ENCODE measurements at regions not wholly inside any gene's neighbourhood (a gene's known extent, or its start where the extent isn't known, plus 50 kb on each side); places are given as distances from the start of the nearest gene placed in this dataset.

- WGBS (ENCODE audit: insufficient coverage), result no CpG with 5 or more reads among the region's 2 CpGs
- DNase-seq, result no peak
These were observed 167.2 kb downstream of the TRIB2 start for GRCh38 chr2:12883906-12884305.

GRCh38 chr2:12884713-12885282, 168.1 kb downstream of the TRIB2 start:
- POLR2A ChIA-PET, result no interaction called here
- CTCF ChIA-PET, result no interaction called here
- no peak for DNase-seq
- 48% methylated on average over 6 of the region's 7 CpGs for WGBS (ENCODE audit: insufficient coverage)
- no peaks in the 10 kb centered on the region for H3K9me3 ChIP-seq (ENCODE audit: control extremely low read depth in 1 of 5, control insufficient read depth in 4 of 5, insufficient read depth in 2 of 5, low read depth in 1 of 5, low read length in 4 of 5)
- H3K4me1 ChIP-seq (ENCODE audit: control extremely low read depth in 1 of 4, control insufficient read depth in 4 of 4, insufficient read depth in 4 of 4, low read length in 3 of 4), result peaks cover 0 to 4% (median 0%) of the 10 kb centered on the region in 4 experiments
- H3K36me3 ChIP-seq (ENCODE audit: control insufficient read depth in 4 of 4, insufficient read depth in 4 of 4, low read length in 3 of 4), result no peaks in the 10 kb centered on the region
- H3K27ac ChIP-seq (ENCODE audit: insufficient read depth in 1 of 2, low read depth in 1 of 2, low read length in 2 of 2, poor library complexity in 1 of 2, severe bottlenecking in 2 of 2), result no peak overlapping the region
- peaks cover 0 to 24% (median 6%) of the 10 kb centered on the region in 5 experiments for H3K27me3 ChIP-seq (replicated peaks in 2 of 5; ENCODE audit: control insufficient read depth in 4 of 5, insufficient read depth in 5 of 5, low read length in 4 of 5)
- H3K4me3 ChIP-seq (ENCODE audit: control insufficient read depth in 1 of 7, extremely low read depth in 1 of 7, insufficient read depth in 4 of 7, low read depth in 2 of 7, low read length in 6 of 7), result no peak overlapping the region

More at GRCh38 chr2:12883906-12884305, 167.2 kb downstream of the TRIB2 start:
- Histone ChIP-seq H3K4me3 (ENCODE audit: control insufficient read depth in 1 of 7, extremely low read depth in 1 of 7, insufficient read depth in 4 of 7, low read depth in 2 of 7, low read length in 6 of 7) (no peak overlapping the region), H3K27ac (ENCODE audit: insufficient read depth in 1 of 2, low read depth in 1 of 2, low read length in 2 of 2, poor library complexity in 1 of 2, severe bottlenecking in 2 of 2) (no peak overlapping the region), H3K9me3 (ENCODE audit: control extremely low read depth in 1 of 5, control insufficient read depth in 4 of 5, insufficient read depth in 2 of 5, low read depth in 1 of 5, low read length in 4 of 5) (no peaks in the 10 kb centered on the region), H3K27me3 (replicated peaks in 2 of 5; ENCODE audit: control insufficient read depth in 4 of 5, insufficient read depth in 5 of 5, low read length in 4 of 5) (peaks cover 0 to 24% (median 6%) of the 10 kb centered on the region in 5 experiments), H3K36me3 (ENCODE audit: control insufficient read depth in 4 of 4, insufficient read depth in 4 of 4, low read length in 3 of 4) (no peaks in the 10 kb centered on the region), H3K4me1 (ENCODE audit: control extremely low read depth in 1 of 4, control insufficient read depth in 4 of 4, insufficient read depth in 4 of 4, low read length in 3 of 4) (peaks cover 0 to 4% (median 0%) of the 10 kb centered on the region in 4 experiments)
- ChIA-PET CTCF (no interaction called here), POLR2A (no interaction called here)

- H3K36me3 ChIP-seq (ENCODE audit: control insufficient read depth in 4 of 4, insufficient read depth in 4 of 4, low read length in 3 of 4), result no peaks in the 10 kb centered on the region
- H3K27ac ChIP-seq (ENCODE audit: insufficient read depth in 1 of 2, low read depth in 1 of 2, low read length in 2 of 2, poor library complexity in 1 of 2, severe bottlenecking in 2 of 2), result no peak overlapping the region
- peaks cover 0 to 6% (median 0%) of the 10 kb centered on the region in 5 experiments for H3K9me3 ChIP-seq (ENCODE audit: control extremely low read depth in 1 of 5, control insufficient read depth in 4 of 5, insufficient read depth in 2 of 5, low read depth in 1 of 5, low read length in 4 of 5)
- POLR2A ChIA-PET, result no interaction called here
- H3K27me3 ChIP-seq (replicated peaks in 2 of 5; ENCODE audit: control insufficient read depth in 4 of 5, insufficient read depth in 5 of 5, low read length in 4 of 5), result peaks cover 0 to 3% (median 0%) of the 10 kb centered on the region in 5 experiments
- CTCF ChIA-PET, result no interaction called here
- no peak overlapping the region for H3K4me3 ChIP-seq (ENCODE audit: control insufficient read depth in 1 of 7, extremely low read depth in 1 of 7, insufficient read depth in 4 of 7, low read depth in 2 of 7, low read length in 6 of 7)
- WGBS (ENCODE audit: insufficient coverage), result 98% methylated on average over 4 of the region's 4 CpGs
- no peak for DNase-seq
- no peaks in the 10 kb centered on the region for H3K4me1 ChIP-seq (ENCODE audit: control extremely low read depth in 1 of 4, control insufficient read depth in 4 of 4, insufficient read depth in 4 of 4, low read length in 3 of 4)
These were observed 173.3 kb downstream of the TRIB2 start for GRCh38 chr2:12890066-12890465.

- ChIA-PET CTCF (no interaction called here), POLR2A (no interaction called here)
- Histone ChIP-seq H3K27ac (ENCODE audit: insufficient read depth in 1 of 2, low read depth in 1 of 2, low read length in 2 of 2, poor library complexity in 1 of 2, severe bottlenecking in 2 of 2) (no peak overlapping the region), H3K36me3 (ENCODE audit: control insufficient read depth in 4 of 4, insufficient read depth in 4 of 4, low read length in 3 of 4) (no peaks in the 10 kb centered on the region), H3K9me3 (ENCODE audit: control extremely low read depth in 1 of 5, control insufficient read depth in 4 of 5, insufficient read depth in 2 of 5, low read depth in 1 of 5, low read length in 4 of 5) (peaks cover 0 to 8% (median 0%) of the 10 kb centered on the region in 5 experiments), H3K27me3 (replicated peaks in 2 of 5; ENCODE audit: control insufficient read depth in 4 of 5, insufficient read depth in 5 of 5, low read length in 4 of 5) (peaks cover 0 to 3% (median 0%) of the 10 kb centered on the region in 5 experiments), H3K4me3 (ENCODE audit: control insufficient read depth in 1 of 7, extremely low read depth in 1 of 7, insufficient read depth in 4 of 7, low read depth in 2 of 7, low read length in 6 of 7) (no peak overlapping the region), H3K4me1 (ENCODE audit: control extremely low read depth in 1 of 4, control insufficient read depth in 4 of 4, insufficient read depth in 4 of 4, low read length in 3 of 4) (no peaks in the 10 kb centered on the region)
- no peak for DNase-seq
- WGBS (ENCODE audit: insufficient coverage), result 92% methylated on average over 6 of the region's 6 CpGs
These were observed 173.8 kb downstream of the TRIB2 start for GRCh38 chr2:12890481-12890991.

GRCh38 chr2:12895017-12895416, 178.3 kb downstream of the TRIB2 start:
- WGBS (ENCODE audit: insufficient coverage), result 100% methylated on average over 2 of the region's 2 CpGs
- Histone ChIP-seq H3K27me3 (replicated peaks in 2 of 5; ENCODE audit: control insufficient read depth in 4 of 5, insufficient read depth in 5 of 5, low read length in 4 of 5) (peaks cover 0 to 1% (median 0%) of the 10 kb centered on the region in 5 experiments), H3K4me3 (ENCODE audit: control insufficient read depth in 1 of 7, extremely low read depth in 1 of 7, insufficient read depth in 4 of 7, low read depth in 2 of 7, low read length in 6 of 7) (no peak overlapping the region), H3K4me1 (ENCODE audit: control extremely low read depth in 1 of 4, control insufficient read depth in 4 of 4, insufficient read depth in 4 of 4, low read length in 3 of 4) (peaks cover 2 to 13% (median 4%) of the 10 kb centered on the region in 4 experiments), H3K27ac (ENCODE audit: insufficient read depth in 1 of 2, low read depth in 1 of 2, low read length in 2 of 2, poor library complexity in 1 of 2, severe bottlenecking in 2 of 2) (no peak overlapping the region), H3K36me3 (ENCODE audit: control insufficient read depth in 4 of 4, insufficient read depth in 4 of 4, low read length in 3 of 4) (no peaks in the 10 kb centered on the region), H3K9me3 (ENCODE audit: control extremely low read depth in 1 of 5, control insufficient read depth in 4 of 5, insufficient read depth in 2 of 5, low read depth in 1 of 5, low read length in 4 of 5) (peaks cover 0 to 7% (median 0%) of the 10 kb centered on the region in 5 experiments)
- no peak for DNase-seq
- POLR2A ChIA-PET, result no interaction called here
- CTCF ChIA-PET, result no interaction called here

GRCh38 chr2:12896318-12896982, 179.7 kb downstream of the TRIB2 start:
- Histone ChIP-seq H3K4me1 (ENCODE audit: control extremely low read depth in 1 of 4, control insufficient read depth in 4 of 4, insufficient read depth in 4 of 4, low read length in 3 of 4) (peaks cover 2 to 13% (median 4%) of the 10 kb centered on the region in 4 experiments), H3K27me3 (replicated peaks in 2 of 5; ENCODE audit: control insufficient read depth in 4 of 5, insufficient read depth in 5 of 5, low read length in 4 of 5) (peaks cover 0 to 2% (median 0%) of the 10 kb centered on the region in 5 experiments), H3K9me3 (ENCODE audit: control extremely low read depth in 1 of 5, control insufficient read depth in 4 of 5, insufficient read depth in 2 of 5, low read depth in 1 of 5, low read length in 4 of 5) (peaks cover 0 to 7% (median 0%) of the 10 kb centered on the region in 5 experiments), H3K27ac (ENCODE audit: insufficient read depth in 1 of 2, low read depth in 1 of 2, low read length in 2 of 2, poor library complexity in 1 of 2, severe bottlenecking in 2 of 2) (no peak overlapping the region), H3K36me3 (ENCODE audit: control insufficient read depth in 4 of 4, insufficient read depth in 4 of 4, low read length in 3 of 4) (no peaks in the 10 kb centered on the region), H3K4me3 (ENCODE audit: control insufficient read depth in 1 of 7, extremely low read depth in 1 of 7, insufficient read depth in 4 of 7, low read depth in 2 of 7, low read length in 6 of 7) (no peak overlapping the region)
- 100% methylated on average over 2 of the region's 4 CpGs for WGBS (ENCODE audit: insufficient coverage)
- DNase-seq, result no peak
- POLR2A ChIA-PET, result interaction anchor here (0.6 kb wide), 1 partner anchor 52 kb away, joined by 3 read pairs; no protein-coding TSS in a partner anchor
- CTCF ChIA-PET, result no interaction called here

- WGBS (ENCODE audit: insufficient coverage), result no CpG with 5 or more reads among the region's 1 CpG
- H3K27me3 ChIP-seq (replicated peaks in 2 of 5; ENCODE audit: control insufficient read depth in 4 of 5, insufficient read depth in 5 of 5, low read length in 4 of 5), result peaks cover 0 to 2% (median 0%) of the 10 kb centered on the region in 5 experiments
- CTCF ChIA-PET, result no interaction called here
- H3K27ac ChIP-seq (ENCODE audit: insufficient read depth in 1 of 2, low read depth in 1 of 2, low read length in 2 of 2, poor library complexity in 1 of 2, severe bottlenecking in 2 of 2), result no peak overlapping the region
- POLR2A ChIA-PET, result interaction anchor here (0.6 kb wide), 1 partner anchor 52 kb away, joined by 3 read pairs; no protein-coding TSS in a partner anchor
- H3K9me3 ChIP-seq (ENCODE audit: control extremely low read depth in 1 of 5, control insufficient read depth in 4 of 5, insufficient read depth in 2 of 5, low read depth in 1 of 5, low read length in 4 of 5), result peaks cover 0 to 6% (median 0%) of the 10 kb centered on the region in 5 experiments
- H3K4me1 ChIP-seq (ENCODE audit: control extremely low read depth in 1 of 4, control insufficient read depth in 4 of 4, insufficient read depth in 4 of 4, low read length in 3 of 4), result peaks cover 2 to 13% (median 4%) of the 10 kb centered on the region in 4 experiments
- DNase-seq, result peak in 2 of 3 donors; percentile 61 to 63
- no peaks in the 10 kb centered on the region for H3K36me3 ChIP-seq (ENCODE audit: control insufficient read depth in 4 of 4, insufficient read depth in 4 of 4, low read length in 3 of 4)
- H3K4me3 ChIP-seq (ENCODE audit: control insufficient read depth in 1 of 7, extremely low read depth in 1 of 7, insufficient read depth in 4 of 7, low read depth in 2 of 7, low read length in 6 of 7), result no peak overlapping the region
These were observed 180.4 kb downstream of the TRIB2 start for GRCh38 chr2:12897181-12897580.

All from common myeloid progenitor, CD34-positive (primary cell).